NCI-H187 (cell line): ENCODE measurements at regions not wholly inside any gene's neighbourhood (a gene's known extent, or its start where the extent isn't known, plus 50 kb on each side); places are given as distances from the start of the nearest gene placed in this dataset.
"Not testable (repeated sequence)": the region's sequence is repeated elsewhere in the genome, so short reads cannot be mapped to it uniquely, and the experiment has no call there.

ENCODE experiments used
- DNase-seq, 2 experiments: peaks; one replicate each; lab custom pipeline; 2025; lab: John Stamatoyannopoulos, UW

GRCh38 chr4:128566693-128567092 lies 242.8 kb upstream of the JADE1 start:
- DNase-seq = no peak

GRCh38 chr4:128565565-128566186 lies 243.8 kb upstream of the JADE1 start:
- DNase-seq = no peak

GRCh38 chr4:128565054-128565453 lies 244.4 kb upstream of the JADE1 start:
- DNase-seq = no peak

GRCh38 chr4:128564081-128564630 lies 245.3 kb upstream of the JADE1 start:
- DNase-seq = no peak

GRCh38 chr4:128560754-128561495 lies 248.6 kb upstream of the JADE1 start:
- DNase-seq = no peak

- no peak for DNase-seq
Observed at GRCh38 chr4:128558896-128559679, 250.4 kb upstream of the JADE1 start.

- no peak for DNase-seq
Observed at GRCh38 chr4:128556756-128557155, 252.7 kb upstream of the JADE1 start.

GRCh38 chr4:128553686-128554515 lies 255.6 kb upstream of the JADE1 start:
- no peak for DNase-seq

GRCh38 chr4:128552586-128552907 lies 257.0 kb upstream of the JADE1 start:
- DNase-seq = no peak

GRCh38 chr4:128551280-128551679 lies 258.2 kb upstream of the JADE1 start:
- DNase-seq = no peak

GRCh38 chr4:128550060-128550459 lies 259.4 kb upstream of the JADE1 start:
- DNase-seq = no peak

GRCh38 chr4:128549636-128550035 lies 259.9 kb upstream of the JADE1 start:
- DNase-seq = no peak

- DNase-seq = no peak
Observed at GRCh38 chr4:128548381-128548780, 260.8 kb upstream of the PGRMC2 start.

- DNase-seq = no peak
Observed at GRCh38 chr4:128544272-128544671, 256.7 kb upstream of the PGRMC2 start.

- DNase-seq = no peak
Observed at GRCh38 chr4:128543696-128544095, 256.1 kb upstream of the PGRMC2 start.

- DNase-seq = no peak
Observed at GRCh38 chr4:128542047-128542446, 254.4 kb upstream of the PGRMC2 start.

GRCh38 chr4:128540122-128540521 lies 252.5 kb upstream of the PGRMC2 start:
- DNase-seq = no peak

GRCh38 chr4:128538111-128538882 lies 250.7 kb upstream of the PGRMC2 start:
- DNase-seq = no peak

GRCh38 chr4:128536746-128537145 lies 249.1 kb upstream of the PGRMC2 start:
- DNase-seq = no peak

- DNase-seq = not testable (repeated sequence)
Observed at GRCh38 chr4:128535510-128535909, 247.9 kb upstream of the PGRMC2 start.
